ENCODE measurements at regions not wholly inside any gene's neighbourhood (a gene's known extent, or its start where the extent isn't known, plus 50 kb on each side); places are given as distances from the start of the nearest gene placed in this dataset.

DNA sequence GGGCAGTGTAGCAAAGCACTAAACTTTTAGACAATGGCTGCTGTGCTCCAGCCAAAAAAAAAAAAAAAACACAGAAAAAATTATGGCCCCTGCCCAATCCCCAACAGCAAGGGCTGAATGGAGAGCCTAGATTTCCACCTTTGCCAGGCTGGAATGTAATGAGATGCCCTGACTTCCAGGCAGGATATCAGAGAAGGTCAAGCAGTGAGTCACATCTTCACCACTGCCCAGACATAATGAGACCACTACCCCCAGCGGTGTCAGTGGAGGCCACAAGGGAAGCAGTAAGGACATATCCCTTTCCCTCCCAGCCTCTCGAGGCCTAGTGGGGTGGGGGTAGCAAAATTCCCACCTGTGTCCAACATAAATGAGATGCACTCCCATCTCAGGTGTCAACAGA lies 216.3 kb upstream of the LEF1 start:
- no peak for TF ChIP-seq Cebpa-rat (IDR thresholded peaks at IDR 0.05)
- H4K20me1 ChIP-seq: no peaks in the 10 kb centered on the region; a peak in 1 of 22 replicates
- H3K9me3 ChIP-seq (replicated peaks in 1 of 11): peaks cover 0 to 6% (median 3%) of the 10 kb centered on the region in 11 experiments; a peak in 5 of 22 replicates
- H3K4me1 ChIP-seq: peaks cover 15 to 36% (median 27%) of the 10 kb centered on the region in 10 experiments
- peak overlapping the region in 2 of 10 experiments; percentile 5 to 12; a peak in 1 of 20 replicates for H3K4me3 ChIP-seq
- H3K27me3 ChIP-seq: peaks cover 0 to 7% (median 0%) of the 10 kb centered on the region in 11 experiments; a peak in 2 of 22 replicates
- peak overlapping the region in 1 of 11 experiments; percentile 23; a peak in 3 of 22 replicates for H3K27ac ChIP-seq
- H3K36me3 ChIP-seq: no peaks in the 10 kb centered on the region
- H3K4me2 ChIP-seq: peak overlapping the region; percentile 50 to 86 (median 75); a peak in 21 of 22 replicates
- no peak overlapping the region for H3K9ac ChIP-seq

DNA sequence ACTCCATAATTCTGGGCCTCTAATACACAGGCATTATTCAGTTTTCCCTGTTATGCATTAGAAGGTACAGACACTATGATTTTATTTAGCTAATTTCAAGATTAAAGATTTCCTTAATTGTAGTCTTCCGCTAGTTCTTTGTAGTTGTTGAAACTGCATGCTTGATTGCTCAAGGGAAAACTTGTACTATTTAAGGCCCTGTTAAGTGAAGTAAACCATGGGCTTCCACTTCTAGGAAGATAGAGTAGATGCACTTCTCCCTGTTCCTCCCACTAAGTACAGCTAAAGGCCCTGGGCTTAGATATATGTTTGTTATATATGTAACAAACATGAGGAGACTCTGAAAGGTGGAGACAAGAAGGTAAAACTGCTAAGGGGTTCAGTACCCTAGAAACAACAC lies 215.8 kb upstream of the LEF1 start:
- Histone ChIP-seq H3K27me3 (peaks cover 0 to 7% (median 0%) of the 10 kb centered on the region in 11 experiments; a peak in 2 of 22 replicates), H3K36me3 (no peaks in the 10 kb centered on the region), H3K9ac (no peak overlapping the region), H3K4me2 (peak overlapping the region; percentile 50 to 86 (median 75)), H4K20me1 (no peaks in the 10 kb centered on the region; a peak in 1 of 22 replicates), H3K4me1 (peaks cover 15 to 36% (median 27%) of the 10 kb centered on the region in 10 experiments), H3K9me3 (replicated peaks in 1 of 11) (peaks cover 0 to 8% (median 5%) of the 10 kb centered on the region in 11 experiments; a peak in 6 of 22 replicates), H3K4me3 (0 out of 20 replicates have a peak overlapping the region, but pooled peaks of 2 of the 10 experiments have one; percentile 5 to 12), H3K27ac (peak overlapping the region in 1 of 11 experiments; percentile 23; a peak in 1 of 22 replicates)
- TF ChIP-seq Cebpa-rat (IDR thresholded peaks at IDR 0.05): no peak

DNA sequence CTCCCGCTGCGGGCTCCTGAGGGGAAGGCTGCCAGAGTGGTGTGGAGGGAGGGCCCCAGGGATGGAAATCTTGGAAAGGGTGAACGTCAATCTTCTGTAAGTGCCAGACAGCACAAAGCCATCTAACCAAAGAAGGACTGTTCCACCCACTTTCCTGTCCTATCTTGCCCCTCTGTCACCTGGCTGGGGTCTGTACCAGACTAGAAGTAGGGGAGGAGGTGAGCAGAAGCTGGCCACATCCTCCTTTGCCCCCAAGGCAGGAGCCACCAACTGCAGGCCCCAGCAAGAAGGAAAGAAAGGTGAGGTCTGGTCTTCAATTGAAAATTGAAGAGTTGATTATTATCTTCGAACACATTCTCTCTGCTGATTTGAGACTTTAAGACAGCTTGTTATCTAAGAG lies 214.4 kb upstream of the LEF1 start:
- H3K9me3 ChIP-seq (replicated peaks in 1 of 11): peaks cover 0 to 8% (median 5%) of the 10 kb centered on the region in 11 experiments; a peak in 6 of 22 replicates
- no peak overlapping the region for H3K9ac ChIP-seq
- peaks cover 15 to 36% (median 26%) of the 10 kb centered on the region in 10 experiments for H3K4me1 ChIP-seq
- no peak overlapping the region for H3K27ac ChIP-seq
- H3K4me3 ChIP-seq: no peak overlapping the region
- H3K36me3 ChIP-seq: no peaks in the 10 kb centered on the region
- H3K4me2 ChIP-seq: peak overlapping the region in 7 of 11 experiments; percentile 32 to 85 (median 71); a peak in 12 of 22 replicates
- peaks cover 0 to 8% (median 0%) of the 10 kb centered on the region in 11 experiments; a peak in 2 of 22 replicates for H3K27me3 ChIP-seq
- no peaks in the 10 kb centered on the region; a peak in 1 of 22 replicates for H4K20me1 ChIP-seq
- TF ChIP-seq Cebpa-rat (IDR thresholded peaks at IDR 0.05): no peak

DNA sequence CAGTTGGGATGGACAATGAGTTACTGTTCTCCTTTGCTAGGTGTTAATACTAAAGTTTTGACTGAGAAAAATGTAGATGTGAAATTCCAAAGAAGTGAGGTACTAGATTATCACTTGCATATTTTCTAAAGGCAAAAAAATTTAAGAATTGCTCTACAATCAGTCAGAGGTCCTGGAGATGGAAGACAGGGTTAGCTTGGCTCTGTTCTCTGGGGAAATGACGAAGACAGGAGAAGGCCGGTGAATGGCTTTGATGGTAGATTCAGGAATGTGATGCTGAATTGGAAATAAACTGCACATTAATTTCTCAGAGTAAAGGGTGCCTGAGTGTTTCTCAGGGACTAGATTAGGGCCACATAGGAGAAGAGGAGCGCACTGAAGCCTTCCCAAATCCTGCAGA lies 214.0 kb upstream of the LEF1 start:
- Histone ChIP-seq H3K4me2 (peak overlapping the region in 7 of 11 experiments; percentile 32 to 85 (median 71); a peak in 12 of 22 replicates), H3K27ac (no peak overlapping the region), H3K27me3 (peaks cover 0 to 12% (median 0%) of the 10 kb centered on the region in 11 experiments; a peak in 2 of 22 replicates), H3K36me3 (no peaks in the 10 kb centered on the region), H4K20me1 (no peaks in the 10 kb centered on the region; a peak in 1 of 22 replicates), H3K9me3 (replicated peaks in 1 of 11) (peaks cover 0 to 8% (median 5%) of the 10 kb centered on the region in 11 experiments; a peak in 6 of 22 replicates), H3K4me3 (no peak overlapping the region), H3K4me1 (peaks cover 17 to 37% (median 27%) of the 10 kb centered on the region in 10 experiments), H3K9ac (no peak overlapping the region)
- no peak for TF ChIP-seq Cebpa-rat (IDR thresholded peaks at IDR 0.05)

DNA sequence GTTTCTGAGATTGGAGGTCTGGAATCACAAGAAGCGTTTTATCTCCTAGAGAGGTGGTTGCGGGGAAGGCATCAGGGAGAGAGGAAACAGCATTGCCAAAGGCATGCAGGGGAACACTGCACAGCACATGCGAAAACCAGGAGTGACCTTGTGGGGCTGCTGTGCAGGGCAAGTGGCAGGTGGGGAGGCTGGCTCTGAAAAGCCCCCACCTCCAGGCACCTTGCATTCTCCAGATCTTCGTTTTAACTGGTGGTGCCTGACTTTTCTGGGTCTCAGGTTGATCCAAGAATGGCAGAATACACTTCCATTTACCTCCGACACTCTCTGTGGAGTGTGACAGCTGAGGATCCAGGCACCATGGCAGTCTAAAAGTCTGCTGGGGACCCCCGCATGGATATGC lies 209.4 kb upstream of the LEF1 start:
- Histone ChIP-seq H3K4me1 (peaks cover 13 to 33% (median 19%) of the 10 kb centered on the region in 10 experiments), H3K9me3 (replicated peaks in 1 of 11) (peaks cover 0 to 8% (median 5%) of the 10 kb centered on the region in 11 experiments; a peak in 6 of 22 replicates), H3K4me3 (no peak overlapping the region), H3K27ac (no peak overlapping the region), H3K9ac (no peak overlapping the region), H3K4me2 (no peak overlapping the region; a peak in 1 of 22 replicates), H3K27me3 (peaks cover 0 to 11% (median 0%) of the 10 kb centered on the region in 11 experiments; a peak in 2 of 22 replicates), H3K36me3 (no peaks in the 10 kb centered on the region), H4K20me1 (no peaks in the 10 kb centered on the region; a peak in 1 of 22 replicates)
- TF ChIP-seq Cebpa-rat (IDR thresholded peaks at IDR 0.05): no peak

DNA sequence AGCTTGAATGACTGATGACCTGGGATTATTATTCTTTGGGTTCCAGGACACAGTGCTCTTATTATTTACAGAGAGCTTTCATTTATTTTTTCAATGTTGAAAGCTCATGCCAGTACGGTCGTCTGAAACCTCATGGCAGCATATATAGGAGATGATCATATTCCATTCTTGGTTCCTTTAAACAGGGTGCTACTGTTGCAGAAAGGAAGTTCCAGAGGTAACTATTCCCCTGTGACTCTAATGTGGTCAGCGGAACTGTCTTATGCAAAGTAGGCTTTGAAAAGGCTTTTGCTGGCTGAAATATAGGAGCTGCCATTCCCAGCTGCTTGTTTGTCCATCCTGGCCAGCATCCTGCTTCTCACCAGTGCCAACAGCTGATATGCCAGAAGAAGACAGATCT lies 208.3 kb upstream of the LEF1 start:
- Histone ChIP-seq H3K4me1 (peaks cover 13 to 29% (median 15%) of the 10 kb centered on the region in 10 experiments), H3K4me3 (no peak overlapping the region), H3K9ac (no peak overlapping the region), H3K36me3 (no peaks in the 10 kb centered on the region), H3K9me3 (replicated peaks in 1 of 11) (peaks cover 0 to 8% (median 5%) of the 10 kb centered on the region in 11 experiments; a peak in 6 of 22 replicates), H3K27ac (no peak overlapping the region), H4K20me1 (no peaks in the 10 kb centered on the region), H3K4me2 (peak overlapping the region; percentile 40 to 75 (median 68)), H3K27me3 (0 out of 22 replicates have a peak, but pooled peaks cover 0 to 6% (median 0%) of the 10 kb centered on the region in 11 experiments)
- TF ChIP-seq Cebpa-rat (IDR thresholded peaks at IDR 0.05): no peak

DNA sequence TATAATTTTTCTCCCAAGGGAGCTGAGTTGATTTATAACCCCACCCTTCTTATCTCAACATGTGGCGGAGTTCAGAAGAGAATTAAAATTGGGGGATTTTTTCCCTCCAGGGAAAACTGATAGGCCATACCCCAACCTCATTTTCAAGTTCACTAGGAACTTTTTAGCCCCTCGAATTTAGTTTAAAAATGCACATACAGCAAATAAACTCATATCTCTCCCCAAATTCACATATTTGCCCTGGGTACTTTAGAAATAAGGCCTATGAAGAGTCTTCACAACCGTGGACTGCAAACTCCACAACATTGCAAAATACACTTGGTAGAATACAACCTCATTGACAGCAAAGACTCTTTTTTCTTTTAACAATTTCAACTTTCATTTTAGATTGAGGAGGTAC lies 206.7 kb upstream of the LEF1 start:
- H3K4me2 ChIP-seq: no peak overlapping the region
- H4K20me1 ChIP-seq: no peaks in the 10 kb centered on the region
- H3K4me1 ChIP-seq: peaks cover 13 to 28% (median 15%) of the 10 kb centered on the region in 10 experiments
- H3K4me3 ChIP-seq: no peak overlapping the region
- H3K36me3 ChIP-seq: no peaks in the 10 kb centered on the region
- no peak overlapping the region for H3K27ac ChIP-seq
- peaks cover 0 to 8% (median 4%) of the 10 kb centered on the region in 11 experiments; a peak in 6 of 22 replicates for H3K9me3 ChIP-seq (replicated peaks in 1 of 11)
- no peak overlapping the region for H3K9ac ChIP-seq
- 0 out of 22 replicates have a peak, but pooled peaks cover 0 to 6% (median 0%) of the 10 kb centered on the region in 11 experiments for H3K27me3 ChIP-seq
- TF ChIP-seq Cebpa-rat (IDR thresholded peaks at IDR 0.05): no peak

DNA sequence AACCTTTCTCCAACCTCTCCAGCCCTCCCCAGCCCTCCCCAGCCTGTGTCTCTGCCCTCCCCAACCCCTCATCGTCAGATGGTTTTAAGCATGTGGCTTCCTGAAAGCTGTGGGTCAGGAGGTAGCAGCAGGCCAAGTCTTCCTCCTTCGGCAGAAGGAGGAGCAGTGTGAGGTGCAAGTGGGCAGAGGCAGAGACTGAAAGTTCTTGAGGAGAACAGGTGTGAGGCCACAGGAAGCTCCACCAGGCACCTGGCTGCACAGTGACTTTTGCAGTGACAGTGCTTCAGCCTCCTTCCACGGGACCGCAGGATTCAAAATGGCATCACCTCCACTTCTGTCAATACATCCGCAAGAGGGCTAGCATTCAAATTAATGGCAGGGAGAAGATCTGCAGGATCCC lies 203.9 kb upstream of the LEF1 start:
- H3K27ac ChIP-seq: no peak overlapping the region
- H3K4me1 ChIP-seq: peaks cover 12 to 26% (median 14%) of the 10 kb centered on the region in 10 experiments
- peak overlapping the region in 4 of 11 experiments; percentile 4 to 23 (median 18); a peak in 1 of 22 replicates for H3K4me2 ChIP-seq
- no peaks in the 10 kb centered on the region for H3K9me3 ChIP-seq (replicated peaks in 1 of 11)
- no peak overlapping the region for H3K9ac ChIP-seq
- no peak for TF ChIP-seq Cebpa-rat (IDR thresholded peaks at IDR 0.05)
- no peak overlapping the region for H3K4me3 ChIP-seq
- H3K36me3 ChIP-seq: no peaks in the 10 kb centered on the region
- no peaks in the 10 kb centered on the region for H4K20me1 ChIP-seq
- H3K27me3 ChIP-seq: no peaks in the 10 kb centered on the region

DNA sequence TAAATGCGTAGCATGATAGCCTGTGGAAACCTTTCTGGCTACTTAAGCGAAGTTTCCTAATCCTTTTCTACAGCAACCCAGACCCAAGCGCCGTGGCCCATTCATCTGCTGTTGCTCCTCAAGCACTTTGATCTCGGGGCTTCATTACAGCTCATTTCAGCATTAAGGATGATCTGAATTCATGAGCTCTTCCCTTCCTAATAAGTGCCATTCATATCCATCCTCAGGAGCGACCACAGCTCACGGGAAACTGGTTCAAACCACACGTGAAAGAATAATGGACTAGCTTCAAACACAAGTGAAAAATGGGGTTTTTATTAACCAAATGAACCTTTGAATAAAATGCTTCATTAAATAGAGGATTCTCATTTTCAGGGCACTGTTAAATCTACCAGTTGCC lies 202.6 kb upstream of the LEF1 start:
- no peak overlapping the region for H3K27ac ChIP-seq
- no peaks in the 10 kb centered on the region for H4K20me1 ChIP-seq
- no peaks in the 10 kb centered on the region for H3K27me3 ChIP-seq
- TF ChIP-seq Cebpa-rat (IDR thresholded peaks at IDR 0.05): no peak
- no peak overlapping the region for H3K4me3 ChIP-seq
- H3K36me3 ChIP-seq: no peaks in the 10 kb centered on the region
- H3K9ac ChIP-seq: no peak overlapping the region
- H3K4me1 ChIP-seq: peaks cover 0 to 12% (median under 1%) of the 10 kb centered on the region in 10 experiments; a peak in 11 of 20 replicates
- no peaks in the 10 kb centered on the region for H3K9me3 ChIP-seq (replicated peaks in 1 of 11)
- H3K4me2 ChIP-seq: no peak overlapping the region
